ENCODE measurements at regions not wholly inside any gene's neighbourhood (a gene's known extent, or its start where the extent isn't known, plus 50 kb on each side); places are given as distances from the start of the nearest gene placed in this dataset.
"Not testable (repeated sequence)": the region's sequence is repeated elsewhere in the genome, so short reads cannot be mapped to it uniquely, and the experiment has no call there.

- TF ChIP-seq PATZ1 (tag by site-specific recombination; IDR thresholded peaks at IDR 0.05): no peak
- no peak for TF ChIP-seq ZSCAN16 (tag by site-specific recombination; IDR thresholded peaks at IDR 0.05)
- TF ChIP-seq ZNF335 (tag by site-specific recombination; conservative IDR thresholded peaks at IDR 0.05): no peak
- no peak for TF ChIP-seq ZNF747 (tag by site-specific recombination; IDR thresholded peaks at IDR 0.05)
- TF ChIP-seq ZNF513 (tag by site-specific recombination; IDR thresholded peaks at IDR 0.05): no peak
- no peak for TF ChIP-seq OSR2 (tag by site-specific recombination; IDR thresholded peaks at IDR 0.05)
- TF ChIP-seq OVOL3 (tag by site-specific recombination; IDR thresholded peaks at IDR 0.05): no peak
- no peak for TF ChIP-seq ZNF521 (tag by site-specific recombination; IDR thresholded peaks at IDR 0.05)
- no peak for TF ChIP-seq GLIS1 (tag by site-specific recombination; IDR thresholded peaks at IDR 0.05)
- no peak for TF ChIP-seq ZNF626 (tag by site-specific recombination; IDR thresholded peaks at IDR 0.05)
Observed at GRCh38 chr9:78089111-78089510, 57.5 kb upstream of the GNAQ start (continued).

- H3K9me3 ChIP-seq (ENCODE audit: control insufficient read depth, insufficient read depth, low read depth, low read length); H3K27ac ChIP-seq (ENCODE audit: extremely low read depth, low read depth, low read length); H3K36me3 ChIP-seq (ENCODE audit: control insufficient read depth in 2 of 2, insufficient read depth in 1 of 2, low read length in 2 of 2); POLR2A ChIA-PET; CTCF ChIA-PET; H3K4me1 ChIP-seq (ENCODE audit: control insufficient read depth, insufficient read depth, low read length); H3K4me3 ChIP-seq (ENCODE audit: low read depth, low read length): not testable (repeated sequence)
Observed at GRCh38 chr9:78088190-78088589, 56.6 kb upstream of the GNAQ start.
